Activated CD4-positive, alpha-beta T cell treated with anti-CD3 and anti-CD28 coated beads for 48 hours (primary cell): ENCODE measurements at regions not wholly inside any gene's neighbourhood (a gene's known extent, or its start where the extent isn't known, plus 50 kb on each side); places are given as distances from the start of the nearest gene placed in this dataset.
"Not testable (repeated sequence)": the region's sequence is repeated elsewhere in the genome, so short reads cannot be mapped to it uniquely, and the experiment has no call there.

Experiments
- DNase-seq: peaks from one replicate; pipeline ENCODE4 v3.0.0-alpha.2; 2020

- not testable (repeated sequence) for DNase-seq
Measured at GRCh38 chr17:62196587-62196986, 131.5 kb upstream of the MED13 start.

- DNase-seq: no peak
Measured at GRCh38 chr17:62194401-62194800, 129.3 kb upstream of the MED13 start.

GRCh38 chr17:62193249-62193648 lies 128.2 kb upstream of the MED13 start:
- no peak for DNase-seq

DNA sequence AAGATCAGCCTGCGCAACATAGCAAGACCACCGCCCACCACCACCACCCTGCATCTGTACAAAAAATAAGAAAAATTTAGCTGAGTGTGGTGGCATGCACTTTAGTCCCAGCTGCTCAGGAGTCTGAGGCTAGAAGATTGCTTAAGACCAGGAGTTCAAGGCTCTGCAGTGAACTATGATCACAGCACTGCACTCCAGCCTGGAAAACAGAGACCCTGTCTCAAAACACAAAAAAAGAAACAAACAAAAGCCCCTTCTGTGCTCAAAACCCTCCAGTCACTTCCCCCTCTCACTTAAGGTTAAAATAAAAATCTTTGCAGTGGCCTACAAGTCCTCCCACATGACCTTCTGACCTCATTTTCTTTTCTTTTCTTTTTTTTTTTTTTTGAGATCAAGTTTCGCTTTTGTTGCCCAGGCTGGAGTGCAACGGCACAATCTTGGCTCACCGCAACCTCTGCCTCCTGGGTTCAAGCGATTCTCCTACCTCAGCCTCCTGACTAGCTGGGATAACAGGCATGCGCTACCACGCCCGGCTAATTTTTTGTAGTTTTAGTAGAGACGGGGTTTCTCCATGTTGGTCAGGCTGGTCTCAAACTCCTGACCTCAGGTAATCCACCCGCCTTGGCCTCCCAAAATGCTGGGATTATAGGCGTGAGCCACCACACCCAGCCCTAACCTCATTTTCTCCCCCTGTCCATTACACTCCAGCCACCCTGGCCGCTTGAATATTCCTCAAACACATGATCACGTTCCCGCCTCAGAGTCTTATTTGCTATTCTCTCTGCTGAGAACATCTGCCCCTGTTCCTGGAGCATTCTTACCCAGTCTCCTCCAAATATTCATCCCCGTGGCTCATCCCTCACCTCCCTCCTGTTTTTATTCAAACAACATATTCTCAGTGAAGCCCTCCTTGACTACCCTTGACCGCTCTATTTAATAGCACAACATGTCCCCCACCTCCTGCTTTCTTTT lies 126.6 kb upstream of the MED13 start:
- DNase-seq: no peak

DNA sequence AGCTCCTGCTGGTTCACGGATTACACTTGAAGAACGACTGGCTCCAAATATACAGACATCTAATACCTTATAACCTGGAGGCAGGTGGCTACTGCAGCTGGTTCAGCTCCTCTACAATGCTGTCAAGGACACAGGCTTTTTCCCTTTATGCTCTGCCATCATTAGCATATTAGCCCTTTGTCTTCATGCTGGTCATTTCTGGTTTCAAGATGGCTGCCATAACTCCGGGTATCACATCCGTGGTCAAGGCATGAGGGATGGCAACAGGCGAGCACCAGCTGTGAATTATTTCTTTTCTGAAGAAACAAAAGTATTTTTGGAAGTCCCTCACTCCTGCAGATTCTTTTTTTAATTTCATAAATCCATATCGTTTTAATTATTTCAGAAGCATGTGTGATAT lies 124.3 kb upstream of the MED13 start:
- no peak for DNase-seq

DNA sequence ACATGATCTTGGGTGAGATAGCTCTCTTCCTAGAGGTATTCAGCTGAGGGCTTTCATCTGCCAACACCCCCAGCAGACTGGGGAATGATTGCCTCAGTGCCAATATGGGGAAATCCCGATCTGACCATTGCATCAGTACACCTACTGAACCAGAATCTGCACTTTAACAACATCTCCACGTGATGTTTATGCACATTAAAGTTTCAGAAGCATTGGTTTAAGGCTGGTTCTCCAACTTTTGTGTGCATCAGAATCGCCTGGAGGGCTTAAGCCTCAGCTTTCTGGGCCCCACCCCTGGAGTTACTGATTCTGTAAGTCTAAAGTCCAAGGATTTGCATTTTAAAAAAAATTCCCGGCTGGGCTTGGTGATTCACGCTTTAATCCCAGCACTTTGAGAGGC lies 123.6 kb upstream of the MED13 start:
- no peak for DNase-seq

GRCh38 chr17:62187681-62188080 lies 122.6 kb upstream of the MED13 start:
- no peak for DNase-seq

DNA sequence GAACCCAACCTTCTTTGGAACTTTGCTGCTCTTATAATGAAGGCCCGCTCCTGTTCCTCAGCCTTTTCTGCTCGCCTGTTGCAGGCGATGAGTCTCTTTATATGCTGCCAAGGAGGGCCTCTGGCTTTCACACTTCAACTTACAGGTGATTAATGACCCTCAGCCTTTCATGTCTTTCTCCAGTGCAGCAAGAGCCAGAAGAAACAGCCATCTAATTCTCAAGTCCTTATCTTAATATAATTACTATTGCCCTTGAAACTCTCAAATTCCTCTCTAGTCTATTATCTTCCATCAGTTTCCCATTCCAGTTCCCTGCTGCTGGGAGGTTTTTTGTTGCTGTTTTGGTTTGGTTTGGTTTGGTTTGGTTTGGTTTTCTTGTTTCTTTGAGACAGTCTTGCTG lies 121.8 kb upstream of the MED13 start:
- no peak for DNase-seq

GRCh38 chr17:62180772-62181171 lies 115.7 kb upstream of the MED13 start:
- no peak for DNase-seq

DNA sequence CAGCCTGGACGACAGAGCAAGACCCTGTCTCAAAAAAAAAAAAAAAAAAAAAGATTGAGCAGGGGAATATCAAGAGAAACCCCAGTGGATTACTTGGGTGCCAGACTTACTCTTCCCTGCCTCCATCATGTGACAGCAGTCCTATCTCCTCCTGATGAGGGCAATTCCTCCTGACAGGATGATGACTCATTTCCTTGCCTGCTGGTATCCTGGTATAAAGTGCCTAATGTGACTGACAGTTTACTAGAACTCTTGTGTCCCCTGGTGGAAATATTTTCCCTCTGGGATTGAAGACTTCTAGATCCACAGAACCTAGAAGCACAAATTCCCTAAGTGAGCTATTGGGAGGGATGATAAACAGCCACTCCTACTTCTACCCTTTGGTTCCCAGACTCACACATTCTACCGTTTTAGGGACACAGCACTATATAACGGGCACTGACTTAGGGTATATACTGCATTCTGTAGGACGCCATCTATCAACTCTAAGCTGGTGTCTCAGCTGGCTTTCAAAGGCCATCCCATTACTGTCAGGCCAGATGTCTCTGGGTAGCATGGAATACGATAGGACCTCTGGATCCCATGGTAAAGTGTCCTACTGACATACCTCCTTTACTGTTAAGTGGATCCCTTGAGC lies 114.6 kb upstream of the MED13 start:
- no peak for DNase-seq

GRCh38 chr17:62178579-62178978 lies 113.5 kb upstream of the MED13 start:
- no peak for DNase-seq

DNA sequence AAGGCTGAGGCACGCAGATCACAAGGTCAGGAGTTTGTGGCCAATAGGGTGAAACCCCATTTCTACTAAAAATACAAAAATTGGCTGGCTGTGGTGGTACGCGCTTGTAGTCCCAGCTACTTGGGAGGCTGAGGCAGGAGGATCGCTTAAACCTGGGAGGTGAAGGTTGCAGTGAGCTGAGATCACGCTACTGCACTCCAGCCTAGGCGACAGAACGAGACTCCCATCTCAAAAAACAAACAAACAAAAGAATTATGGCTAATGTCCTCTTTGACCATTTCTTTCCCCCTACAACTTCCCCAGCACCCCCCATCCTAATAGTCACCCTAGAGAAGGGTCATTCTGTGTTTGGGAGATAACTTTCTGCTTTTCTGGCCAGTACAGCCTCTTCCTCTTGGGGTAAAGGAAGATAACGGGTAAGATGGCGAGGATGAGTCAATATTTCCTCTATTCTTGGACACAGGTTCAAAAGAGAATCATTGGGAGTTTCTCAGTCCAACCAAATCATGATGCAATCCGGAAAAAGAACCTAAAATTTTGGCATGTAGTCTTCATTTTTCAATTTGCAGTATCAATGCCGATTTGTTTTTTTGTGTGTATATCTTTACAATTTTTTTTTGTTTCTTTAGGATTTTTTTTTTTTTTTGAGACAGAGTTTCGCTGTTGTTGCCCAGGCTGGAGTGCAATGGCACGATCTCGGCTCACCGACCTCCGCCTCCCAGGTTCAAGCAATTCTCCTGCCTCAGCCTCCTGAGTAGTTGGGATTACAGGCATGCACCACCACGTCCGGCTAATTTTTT lies 107.6 kb upstream of the MED13 start:
- DNase-seq: no peak

DNA sequence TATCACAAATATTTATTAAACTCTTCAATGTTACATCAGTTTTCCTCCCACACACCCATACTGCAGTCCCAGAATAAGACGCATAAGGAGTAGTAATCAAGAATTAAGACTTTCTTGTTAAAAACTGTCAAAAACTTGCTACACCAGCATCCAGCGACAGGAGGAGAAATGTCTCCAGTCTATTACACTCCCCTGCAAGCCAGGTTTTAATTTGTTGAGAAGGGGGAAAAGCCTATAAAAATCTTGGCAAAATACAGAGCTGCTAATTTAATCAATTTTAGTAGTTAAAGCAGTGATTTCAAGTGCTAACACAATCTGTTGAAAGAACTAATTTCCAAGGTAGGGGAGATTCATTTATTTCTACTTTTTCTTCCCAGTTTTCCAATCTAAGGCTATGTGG lies 102.0 kb upstream of the MED13 start:
- DNase-seq: no peak

GRCh38 chr17:62164747-62165722 lies 100.0 kb upstream of the MED13 start:
- no peak for DNase-seq

- DNase-seq: no peak
Measured at GRCh38 chr17:62163847-62164246, 98.8 kb upstream of the MED13 start.

DNA sequence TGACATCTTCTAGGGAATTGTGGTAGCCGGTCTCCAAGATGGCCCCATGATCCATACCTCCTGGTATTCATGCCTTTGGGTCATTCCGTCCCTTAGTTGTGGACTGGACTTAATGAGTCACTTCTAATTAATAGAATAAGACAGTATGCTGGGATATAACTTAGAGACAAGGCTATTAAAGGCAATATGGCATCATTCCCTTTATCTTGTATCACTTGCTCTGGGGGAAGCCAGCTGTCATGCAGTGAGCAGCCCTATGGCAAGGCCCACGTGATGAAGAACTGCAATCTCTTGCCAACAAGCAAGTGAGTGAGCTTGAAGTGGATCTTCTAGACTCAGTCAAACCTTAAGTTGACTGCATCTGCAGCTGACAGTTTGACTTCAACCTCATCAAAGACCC lies 97.8 kb upstream of the MED13 start:
- no peak for DNase-seq

DNA sequence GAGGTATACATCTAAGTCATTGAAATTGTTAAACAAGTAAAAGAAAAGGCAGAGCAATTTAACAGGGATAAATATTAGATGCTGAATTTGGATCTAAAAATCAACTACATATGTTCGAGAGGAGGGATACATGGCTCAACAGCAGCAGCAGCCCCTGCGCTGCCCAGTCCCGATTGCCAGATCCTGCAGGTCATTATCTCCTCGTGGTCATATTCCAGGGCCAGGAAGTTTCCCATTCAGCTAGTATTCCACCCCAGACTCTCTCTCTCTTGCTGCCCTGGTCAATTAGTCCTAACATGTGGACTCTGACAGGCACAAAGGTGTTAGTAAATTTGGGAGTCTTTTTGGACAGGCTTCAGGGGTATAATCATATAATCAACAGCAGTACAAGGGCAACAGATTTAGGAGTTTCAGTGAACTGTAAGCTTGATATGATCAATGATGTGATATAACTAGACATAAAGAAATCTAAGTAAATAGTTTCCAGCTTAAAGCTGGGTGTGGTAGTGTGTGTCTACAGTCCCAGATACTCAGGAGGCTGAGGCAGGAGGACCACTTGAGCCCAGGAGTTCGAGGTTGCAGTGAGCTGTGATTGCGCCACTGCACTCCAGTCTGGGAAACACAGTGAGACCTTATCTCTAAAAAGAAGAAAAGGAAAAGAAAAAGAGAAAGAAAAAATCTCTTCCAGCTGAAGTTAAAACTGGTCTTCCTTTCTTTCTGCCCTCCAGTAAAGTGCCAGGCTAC lies 96.5 kb upstream of the MED13 start:
- no peak for DNase-seq

- DNase-seq: no peak
Measured at GRCh38 chr17:62160816-62161215, 95.7 kb upstream of the MED13 start.

DNA sequence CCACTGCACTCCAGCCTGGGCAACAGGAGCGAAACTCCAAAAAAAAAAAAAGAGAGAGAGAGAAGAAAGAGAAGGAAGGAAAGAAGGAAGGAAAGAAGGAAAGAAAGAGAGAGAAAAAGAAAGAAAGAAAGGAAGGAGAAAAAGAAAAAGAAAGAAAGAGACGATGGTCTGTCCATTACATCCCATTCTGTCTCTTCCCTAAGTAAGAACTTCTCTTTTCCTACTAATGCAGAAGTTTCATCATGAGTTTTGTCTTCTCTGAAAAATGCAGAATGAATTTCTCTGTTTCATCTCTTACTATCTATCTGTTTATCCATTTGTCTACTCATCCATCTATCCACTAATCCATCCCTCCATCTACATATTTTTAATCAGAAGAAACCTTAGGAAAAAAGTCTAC lies 94.9 kb upstream of the MED13 start:
- no peak for DNase-seq

- no peak for DNase-seq
Measured at GRCh38 chr17:62156949-62157348, 91.9 kb upstream of the MED13 start.

DNA sequence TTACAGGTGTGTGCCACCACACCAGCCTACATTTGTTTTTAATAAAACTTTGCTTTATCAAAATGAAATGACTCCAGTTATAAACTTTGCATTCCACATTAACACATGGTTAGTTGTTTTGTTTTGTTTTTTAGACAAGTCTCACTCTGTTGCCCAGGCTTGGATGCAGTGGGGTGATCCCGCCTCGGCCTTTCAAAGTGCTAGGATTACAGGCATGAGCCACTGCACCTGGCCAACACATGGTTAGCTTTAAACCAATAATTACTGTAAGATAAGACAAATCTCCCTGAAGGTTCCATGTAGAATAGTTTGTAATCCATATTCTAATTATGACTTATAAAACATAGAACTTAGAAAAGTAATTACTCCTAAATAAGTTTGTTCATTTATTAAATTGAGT lies 89.8 kb upstream of the MED13 start:
- DNase-seq: no peak

GRCh38 chr17:62150471-62150870 lies 85.4 kb upstream of the MED13 start:
- DNase-seq: no peak
